ENCODE measurements at regions not wholly inside any gene's neighbourhood (a gene's known extent, or its start where the extent isn't known, plus 50 kb on each side); places are given as distances from the start of the nearest gene placed in this dataset.

DNA sequence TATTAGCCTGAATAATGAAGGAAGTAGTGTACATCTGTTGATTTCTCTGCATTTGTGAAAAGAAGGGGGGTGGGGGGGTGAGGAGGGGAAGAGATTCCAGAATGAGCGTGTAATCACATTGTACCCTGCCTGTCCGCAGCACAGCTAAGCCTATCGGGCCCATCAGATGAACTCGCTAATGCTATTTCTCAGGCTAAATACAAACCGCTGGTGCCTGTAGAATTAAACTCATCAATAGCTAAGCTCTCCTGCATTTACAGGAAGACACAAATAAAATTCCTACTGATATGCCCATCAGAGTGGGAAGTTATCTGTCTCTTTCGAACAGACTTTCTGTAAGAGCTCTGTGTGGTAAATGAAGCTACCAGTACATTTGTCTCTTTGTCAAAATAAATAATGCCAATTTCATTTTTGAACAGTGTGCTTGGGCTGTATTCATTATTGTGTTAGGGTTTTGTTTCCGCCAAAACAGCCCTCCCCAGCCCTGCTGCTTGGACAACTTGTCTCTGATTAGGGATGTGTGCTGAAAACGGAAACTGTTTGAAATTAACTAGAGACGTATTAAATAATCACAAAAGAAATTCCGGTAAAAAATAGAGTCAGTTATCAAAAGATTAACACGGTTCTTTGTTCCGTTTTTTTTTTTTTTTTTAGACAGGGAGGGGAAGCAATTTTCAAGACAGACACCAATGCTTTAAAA lies 305.4 kb downstream of the TTLL7 start:
- Mint-ChIP-seq H3K9me3 (peaks cover 7% of the 10 kb centered on the region), H3K4me1 (ENCODE audit: low read depth) (peaks cover 14% of the 10 kb centered on the region), H3K36me3 (ENCODE audit: insufficient read depth) (peaks cover 2% of the 10 kb centered on the region), H3K4me3 (peak overlapping the region; percentile 77), H3K27me3 (ENCODE audit: low read depth) (no peaks in the 10 kb centered on the region)
- DNase-seq = no peak
- no peak for ATAC-seq

DNA sequence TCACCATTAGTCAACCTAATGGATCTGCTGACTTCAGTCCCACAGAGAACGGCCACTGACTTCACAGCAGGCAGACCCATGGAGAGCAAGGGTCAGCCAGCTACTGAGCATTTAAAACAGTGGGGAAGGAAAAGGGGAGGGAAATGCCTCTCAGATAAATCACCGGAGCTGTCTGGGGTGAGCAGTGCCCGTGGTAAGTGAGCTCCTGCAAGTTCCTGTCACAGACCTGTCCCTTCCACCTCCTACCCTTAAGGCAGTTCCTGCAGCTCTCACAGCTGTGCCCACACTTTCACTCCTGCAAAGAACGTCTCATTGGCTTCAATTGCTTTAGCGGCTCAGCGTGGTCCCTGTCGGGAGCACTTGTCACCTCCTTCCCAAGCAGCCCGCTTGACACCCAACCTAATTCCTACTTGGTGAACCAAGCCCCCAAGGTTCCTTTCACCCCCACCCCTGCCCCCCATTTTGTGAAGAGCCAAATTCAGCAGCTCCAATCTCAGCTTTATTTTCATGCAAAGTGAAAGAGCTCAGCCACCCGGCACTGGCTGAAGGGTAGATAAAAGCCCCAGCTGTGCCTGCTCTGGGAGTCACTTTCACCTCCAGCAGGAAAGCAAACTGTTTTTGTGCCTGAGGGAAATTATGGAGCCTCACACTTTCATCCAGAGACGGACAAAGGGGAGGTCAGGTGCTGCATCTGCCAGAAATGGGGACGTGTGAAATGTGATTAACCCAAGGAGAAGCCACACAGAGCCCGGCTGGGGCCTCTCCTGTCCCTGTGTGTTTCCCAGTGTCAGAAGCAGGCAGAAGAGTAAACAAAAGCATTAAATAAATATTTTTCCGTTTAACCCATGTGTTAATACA lies 306.2 kb downstream of the TTLL7 start:
- Mint-ChIP-seq H3K27me3 (ENCODE audit: low read depth) (no peaks in the 10 kb centered on the region), H3K36me3 (ENCODE audit: insufficient read depth) (peaks cover 2% of the 10 kb centered on the region), H3K9me3 (peaks cover 7% of the 10 kb centered on the region), H3K4me1 (ENCODE audit: low read depth) (peaks cover 14% of the 10 kb centered on the region), H3K4me3 (peak overlapping the region; percentile 77)
- ATAC-seq = peak; percentile 32 to 76
- DNase-seq = no peak

- ATAC-seq = no peak
- Mint-ChIP-seq H3K27me3 (ENCODE audit: low read depth) (no peaks in the 10 kb centered on the region), H3K4me3 (peak overlapping the region; percentile 77), H3K36me3 (ENCODE audit: insufficient read depth) (peaks cover 2% of the 10 kb centered on the region), H3K4me1 (ENCODE audit: low read depth) (peaks cover 14% of the 10 kb centered on the region), H3K9me3 (peaks cover 7% of the 10 kb centered on the region)
- DNase-seq = no peak
Measured at GRCh38 chr1:83691953-83692500, 306.9 kb downstream of the TTLL7 start.

DNA sequence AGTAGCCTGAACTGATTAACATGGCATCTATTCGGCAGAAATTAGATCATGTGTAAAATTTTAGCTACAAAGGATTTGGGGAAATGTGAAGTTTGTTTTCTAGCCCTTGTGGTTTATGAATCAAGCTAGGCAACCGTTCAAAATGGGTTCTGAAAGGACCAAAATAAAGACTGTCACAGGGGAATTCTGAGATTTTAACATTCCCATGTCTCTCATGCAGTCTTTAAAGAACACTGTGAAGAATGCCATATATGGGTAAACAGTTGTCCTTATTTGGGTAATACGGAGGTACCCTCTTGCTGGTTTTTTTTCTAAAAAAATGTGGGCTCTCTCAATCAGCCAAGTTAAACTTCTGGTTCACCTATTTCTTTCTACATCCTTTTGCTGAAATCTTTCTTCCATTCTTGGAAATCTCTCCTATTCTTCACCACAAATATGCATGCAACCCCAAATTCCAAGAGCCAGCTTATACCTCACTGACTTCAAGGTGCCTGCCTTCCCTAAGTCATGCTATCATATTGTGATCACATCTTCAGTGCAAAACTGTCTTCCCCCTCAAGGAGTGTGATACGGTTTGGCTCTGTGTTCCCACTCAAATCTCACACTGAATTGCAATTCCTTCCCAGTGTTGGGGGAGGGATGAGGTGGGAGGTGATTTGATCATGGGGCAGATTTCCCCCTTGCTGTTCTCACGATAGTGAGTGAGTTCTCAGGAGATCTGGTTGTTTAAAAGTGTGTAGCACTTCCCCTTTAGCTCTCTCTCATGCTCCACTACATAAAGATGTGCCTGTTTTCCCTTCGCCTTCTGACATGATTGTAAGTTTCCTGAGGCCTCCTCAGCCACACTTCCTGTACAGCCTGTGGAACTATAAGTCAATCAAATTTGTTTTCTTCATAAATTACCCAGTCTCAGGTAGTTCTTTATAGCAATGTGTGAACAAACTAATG lies 308.7 kb downstream of the TTLL7 start:
- Mint-ChIP-seq H3K4me1 (ENCODE audit: low read depth) (peaks cover 14% of the 10 kb centered on the region), H3K36me3 (ENCODE audit: insufficient read depth) (peaks cover 4% of the 10 kb centered on the region), H3K27me3 (ENCODE audit: low read depth) (no peaks in the 10 kb centered on the region), H3K4me3 (no peak overlapping the region), H3K9me3 (peaks cover 7% of the 10 kb centered on the region)
- DNase-seq (no peak), ATAC-seq (no peak)

DNA sequence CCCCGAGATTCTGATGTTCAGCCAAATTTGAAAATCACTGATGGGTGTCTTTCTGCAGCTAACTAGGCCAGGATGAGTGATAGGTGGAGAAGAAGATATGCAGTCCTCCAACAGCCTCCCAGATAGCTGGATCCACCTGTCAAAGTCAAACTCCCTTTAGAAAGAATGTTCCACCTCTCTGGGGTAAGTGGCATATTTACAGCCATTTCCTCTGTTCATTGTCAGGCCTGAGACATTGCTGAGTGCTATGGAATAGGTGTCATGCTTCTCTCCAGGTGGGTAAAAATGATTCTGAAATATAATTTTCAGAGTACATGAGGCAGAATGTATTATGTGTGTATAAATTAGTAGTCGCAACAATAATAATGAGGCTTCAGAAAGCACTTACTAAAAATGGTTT lies 316.8 kb downstream of the TTLL7 start:
- no peak for DNase-seq
- no peaks in the 10 kb centered on the region for H3K27me3 Mint-ChIP-seq (ENCODE audit: low read depth)
- peaks cover 2% of the 10 kb centered on the region for H3K36me3 Mint-ChIP-seq (ENCODE audit: insufficient read depth)
- no peak for ATAC-seq
- no peaks in the 10 kb centered on the region for H3K4me1 Mint-ChIP-seq (ENCODE audit: low read depth)
- no peaks in the 10 kb centered on the region for H3K9me3 Mint-ChIP-seq
- H3K4me3 Mint-ChIP-seq = no peak overlapping the region

DNA sequence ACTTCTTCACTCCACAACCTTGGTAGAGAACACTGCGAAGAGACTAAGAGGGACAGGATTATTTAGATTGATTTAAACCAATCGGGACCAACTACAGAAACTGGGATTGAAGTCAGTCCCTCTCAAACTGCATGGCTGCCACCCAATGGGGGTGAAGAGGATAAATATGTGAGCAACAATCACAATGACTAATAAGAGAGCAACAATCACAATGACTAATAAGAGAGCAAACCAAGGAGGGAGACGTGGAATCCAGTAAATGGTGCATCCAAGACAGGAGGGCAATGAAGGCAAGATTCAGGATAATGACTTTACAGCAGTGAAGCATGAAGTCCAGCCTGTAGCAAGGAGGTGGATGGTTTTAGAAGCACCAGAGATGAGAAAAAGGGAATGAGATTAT lies 322.8 kb downstream of the TTLL7 start:
- no peaks in the 10 kb centered on the region for H3K27me3 Mint-ChIP-seq (ENCODE audit: low read depth)
- H3K36me3 Mint-ChIP-seq (ENCODE audit: insufficient read depth) = no peaks in the 10 kb centered on the region
- DNase-seq = no peak
- no peaks in the 10 kb centered on the region for H3K9me3 Mint-ChIP-seq
- no peaks in the 10 kb centered on the region for H3K4me1 Mint-ChIP-seq (ENCODE audit: low read depth)
- H3K4me3 Mint-ChIP-seq = no peak overlapping the region
- no peak for ATAC-seq

- H3K4me3 Mint-ChIP-seq = no peak overlapping the region
- peaks cover 6% of the 10 kb centered on the region for H3K9me3 Mint-ChIP-seq
- ATAC-seq (no peak), DNase-seq (no peak)
- H3K36me3 Mint-ChIP-seq (ENCODE audit: insufficient read depth) = no peaks in the 10 kb centered on the region
- H3K4me1 Mint-ChIP-seq (ENCODE audit: low read depth) = no peaks in the 10 kb centered on the region
- H3K27me3 Mint-ChIP-seq (ENCODE audit: low read depth) = no peaks in the 10 kb centered on the region
Measured at GRCh38 chr1:83673312-83673711, 325.6 kb downstream of the TTLL7 start.

GRCh38 chr1:83671586-83671985 lies 327.3 kb downstream of the TTLL7 start:
- Mint-ChIP-seq H3K4me1 (ENCODE audit: low read depth) (no peaks in the 10 kb centered on the region), H3K9me3 (peaks cover 6% of the 10 kb centered on the region), H3K4me3 (no peak overlapping the region), H3K36me3 (ENCODE audit: insufficient read depth) (no peaks in the 10 kb centered on the region), H3K27me3 (ENCODE audit: low read depth) (no peaks in the 10 kb centered on the region)
- DNase-seq (no peak), ATAC-seq (no peak)

GRCh38 chr1:83670909-83671565 lies 327.9 kb downstream of the TTLL7 start:
- Mint-ChIP-seq H3K4me3 (no peak overlapping the region), H3K27me3 (ENCODE audit: low read depth) (no peaks in the 10 kb centered on the region), H3K4me1 (ENCODE audit: low read depth) (no peaks in the 10 kb centered on the region), H3K9me3 (peaks cover 6% of the 10 kb centered on the region), H3K36me3 (ENCODE audit: insufficient read depth) (no peaks in the 10 kb centered on the region)
- ATAC-seq (no peak), DNase-seq (no peak)

DNA sequence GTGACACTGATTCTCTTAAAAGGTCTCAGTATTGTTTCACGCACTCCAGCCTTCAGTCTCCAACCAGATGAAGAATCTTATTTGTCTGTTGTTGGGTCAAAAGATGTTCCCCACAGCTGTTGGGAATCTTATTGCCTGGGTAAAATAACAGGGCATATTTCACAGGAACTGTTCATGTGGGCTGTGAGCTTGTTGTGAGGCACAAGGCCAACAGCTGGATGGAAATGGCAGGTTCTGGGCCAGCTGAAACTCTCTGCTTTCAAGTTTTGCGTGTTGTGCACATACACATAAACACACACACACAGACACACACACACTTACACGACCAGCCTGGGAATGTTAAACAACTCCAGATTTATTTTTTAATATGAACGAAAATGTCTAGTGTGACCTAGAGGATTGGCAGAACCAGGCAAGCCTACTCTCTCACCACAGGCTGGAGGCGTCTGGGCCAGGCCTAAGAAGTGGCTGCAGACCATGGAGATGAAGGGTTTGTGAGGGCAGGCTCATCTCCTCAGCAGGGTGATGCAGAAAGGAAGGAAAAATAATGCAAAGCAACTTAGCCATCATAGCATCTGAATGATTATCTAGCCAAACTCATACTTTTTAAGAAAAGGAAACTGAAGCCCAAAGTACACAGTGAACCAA lies 357.0 kb downstream of the TTLL7 start:
- Mint-ChIP-seq H3K9me3 (no peaks in the 10 kb centered on the region), H3K27me3 (ENCODE audit: low read depth) (no peaks in the 10 kb centered on the region), H3K4me1 (ENCODE audit: low read depth) (peaks cover 3% of the 10 kb centered on the region), H3K36me3 (ENCODE audit: insufficient read depth) (no peaks in the 10 kb centered on the region), H3K4me3 (no peak overlapping the region)
- no peak for DNase-seq
- ATAC-seq = no peak

GRCh38 chr1:83641206-83641658 lies 357.7 kb downstream of the TTLL7 start:
- Mint-ChIP-seq H3K4me1 (ENCODE audit: low read depth) (peaks cover 3% of the 10 kb centered on the region), H3K36me3 (ENCODE audit: insufficient read depth) (no peaks in the 10 kb centered on the region), H3K9me3 (no peaks in the 10 kb centered on the region), H3K27me3 (ENCODE audit: low read depth) (no peaks in the 10 kb centered on the region), H3K4me3 (no peak overlapping the region)
- DNase-seq (no peak), ATAC-seq (no peak)

DNA sequence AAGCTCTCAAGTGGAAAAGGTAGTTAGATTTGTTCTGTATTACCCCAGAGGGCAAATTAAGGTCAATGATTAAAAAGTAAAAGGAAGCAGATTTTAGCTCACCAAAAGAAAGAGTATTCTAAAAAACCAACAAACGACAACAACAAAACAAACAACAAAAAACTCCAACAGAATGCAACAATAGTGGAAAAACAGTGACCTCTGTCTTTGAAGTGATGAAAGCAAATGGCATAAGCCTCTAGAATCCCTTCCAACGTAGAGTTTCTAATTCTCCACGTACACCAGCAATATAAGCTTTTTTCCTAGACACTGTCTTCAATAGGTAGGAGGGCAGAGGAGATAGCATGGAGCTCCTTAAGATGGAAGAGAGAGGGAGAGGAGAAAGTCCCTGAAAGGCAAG lies 359.1 kb downstream of the TTLL7 start:
- H3K27me3 Mint-ChIP-seq (ENCODE audit: low read depth) = no peaks in the 10 kb centered on the region
- DNase-seq (no peak), ATAC-seq (no peak)
- H3K4me3 Mint-ChIP-seq = no peak overlapping the region
- no peaks in the 10 kb centered on the region for H3K36me3 Mint-ChIP-seq (ENCODE audit: insufficient read depth)
- H3K9me3 Mint-ChIP-seq = no peaks in the 10 kb centered on the region
- H3K4me1 Mint-ChIP-seq (ENCODE audit: low read depth) = peaks cover 3% of the 10 kb centered on the region

GRCh38 chr1:83637586-83637985 lies 361.3 kb downstream of the TTLL7 start:
- no peaks in the 10 kb centered on the region for H3K36me3 Mint-ChIP-seq (ENCODE audit: insufficient read depth)
- no peak overlapping the region for H3K4me3 Mint-ChIP-seq
- H3K4me1 Mint-ChIP-seq (ENCODE audit: low read depth) = peaks cover 5% of the 10 kb centered on the region
- no peaks in the 10 kb centered on the region for H3K9me3 Mint-ChIP-seq
- H3K27me3 Mint-ChIP-seq (ENCODE audit: low read depth) = no peaks in the 10 kb centered on the region
- ATAC-seq (no peak), DNase-seq (no peak)
